ENCODE measurements at regions not wholly inside any gene's neighbourhood (a gene's known extent, or its start where the extent isn't known, plus 50 kb on each side); places are given as distances from the start of the nearest gene placed in this dataset.

- TF ChIP-seq CTCF (IDR thresholded peaks at IDR 0.05): no peak
- no peak for TF ChIP-seq POLR2A (IDR thresholded peaks at IDR 0.05)
- no peak for TF ChIP-seq POLR2AphosphoS5 (IDR thresholded peaks at IDR 0.05; ENCODE audit: insufficient read depth in 1 of 2, low read depth in 1 of 2)
These were observed 1591.4 kb downstream of the HACE1 start for GRCh38 chr6:103268335-103268734.
